HEK293 (cell line): ENCODE measurements at regions not wholly inside any gene's neighbourhood (a gene's known extent, or its start where the extent isn't known, plus 50 kb on each side); places are given as distances from the start of the nearest gene placed in this dataset.

Experiments used
- ZNF560 ChIP-seq: fragments of 450-650 bp; formaldehyde crosslinking; IDR thresholded peaks from 2 replicates; pipeline ENCODE4 v1.5.1; 2017; ENCODE audit warnings: missing biosample characterization, missing genetic modification characterization, borderline replicate concordance
- ZNF830 ChIP-seq: fragments of 450-650 bp; IDR thresholded peaks from 2 replicates; pipeline ENCODE4 v1.5.0; 2018; ENCODE audit warnings: missing biosample characterization, missing genetic modification characterization, low read depth, mild to moderate bottlenecking, moderate library complexity
- TF ChIP-seq, protein P1 (sequence below): fragments of 450-650 bp; formaldehyde crosslinking; IDR thresholded peaks from 2 replicates; pipeline ENCODE4 v1.5.1; 2016; ENCODE audit warnings: missing biosample characterization, missing genetic modification characterization
- TF ChIP-seq, protein P2 (sequence below): fragments of 450-650 bp; IDR thresholded peaks from 2 replicates; pipeline ENCODE4 v1.5.1; 2018; ENCODE audit warnings: missing biosample characterization, missing genetic modification characterization
- TF ChIP-seq, protein P3 (sequence below): fragments of 450-650 bp; formaldehyde crosslinking; IDR thresholded peaks from 2 replicates; pipeline ENCODE4 v1.5.1; 2016; ENCODE audit warnings: missing biosample characterization, missing genetic modification characterization

GRCh38 chr22:26905076-26905475, 247.7 kb downstream of the MIAT start:
- TF ChIP-seq, protein P1, sequence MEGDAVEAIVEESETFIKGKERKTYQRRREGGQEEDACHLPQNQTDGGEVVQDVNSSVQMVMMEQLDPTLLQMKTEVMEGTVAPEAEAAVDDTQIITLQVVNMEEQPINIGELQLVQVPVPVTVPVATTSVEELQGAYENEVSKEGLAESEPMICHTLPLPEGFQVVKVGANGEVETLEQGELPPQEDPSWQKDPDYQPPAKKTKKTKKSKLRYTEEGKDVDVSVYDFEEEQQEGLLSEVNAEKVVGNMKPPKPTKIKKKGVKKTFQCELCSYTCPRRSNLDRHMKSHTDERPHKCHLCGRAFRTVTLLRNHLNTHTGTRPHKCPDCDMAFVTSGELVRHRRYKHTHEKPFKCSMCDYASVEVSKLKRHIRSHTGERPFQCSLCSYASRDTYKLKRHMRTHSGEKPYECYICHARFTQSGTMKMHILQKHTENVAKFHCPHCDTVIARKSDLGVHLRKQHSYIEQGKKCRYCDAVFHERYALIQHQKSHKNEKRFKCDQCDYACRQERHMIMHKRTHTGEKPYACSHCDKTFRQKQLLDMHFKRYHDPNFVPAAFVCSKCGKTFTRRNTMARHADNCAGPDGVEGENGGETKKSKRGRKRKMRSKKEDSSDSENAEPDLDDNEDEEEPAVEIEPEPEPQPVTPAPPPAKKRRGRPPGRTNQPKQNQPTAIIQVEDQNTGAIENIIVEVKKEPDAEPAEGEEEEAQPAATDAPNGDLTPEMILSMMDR (tag by site-specific recombination): no peak
- TF ChIP-seq ZNF560 (tag by site-specific recombination): no peak
- TF ChIP-seq, protein P2, sequence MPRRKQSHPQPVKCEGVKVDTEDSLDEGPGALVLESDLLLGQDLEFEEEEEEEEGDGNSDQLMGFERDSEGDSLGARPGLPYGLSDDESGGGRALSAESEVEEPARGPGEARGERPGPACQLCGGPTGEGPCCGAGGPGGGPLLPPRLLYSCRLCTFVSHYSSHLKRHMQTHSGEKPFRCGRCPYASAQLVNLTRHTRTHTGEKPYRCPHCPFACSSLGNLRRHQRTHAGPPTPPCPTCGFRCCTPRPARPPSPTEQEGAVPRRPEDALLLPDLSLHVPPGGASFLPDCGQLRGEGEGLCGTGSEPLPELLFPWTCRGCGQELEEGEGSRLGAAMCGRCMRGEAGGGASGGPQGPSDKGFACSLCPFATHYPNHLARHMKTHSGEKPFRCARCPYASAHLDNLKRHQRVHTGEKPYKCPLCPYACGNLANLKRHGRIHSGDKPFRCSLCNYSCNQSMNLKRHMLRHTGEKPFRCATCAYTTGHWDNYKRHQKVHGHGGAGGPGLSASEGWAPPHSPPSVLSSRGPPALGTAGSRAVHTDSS: no peak
- TF ChIP-seq, protein P3, sequence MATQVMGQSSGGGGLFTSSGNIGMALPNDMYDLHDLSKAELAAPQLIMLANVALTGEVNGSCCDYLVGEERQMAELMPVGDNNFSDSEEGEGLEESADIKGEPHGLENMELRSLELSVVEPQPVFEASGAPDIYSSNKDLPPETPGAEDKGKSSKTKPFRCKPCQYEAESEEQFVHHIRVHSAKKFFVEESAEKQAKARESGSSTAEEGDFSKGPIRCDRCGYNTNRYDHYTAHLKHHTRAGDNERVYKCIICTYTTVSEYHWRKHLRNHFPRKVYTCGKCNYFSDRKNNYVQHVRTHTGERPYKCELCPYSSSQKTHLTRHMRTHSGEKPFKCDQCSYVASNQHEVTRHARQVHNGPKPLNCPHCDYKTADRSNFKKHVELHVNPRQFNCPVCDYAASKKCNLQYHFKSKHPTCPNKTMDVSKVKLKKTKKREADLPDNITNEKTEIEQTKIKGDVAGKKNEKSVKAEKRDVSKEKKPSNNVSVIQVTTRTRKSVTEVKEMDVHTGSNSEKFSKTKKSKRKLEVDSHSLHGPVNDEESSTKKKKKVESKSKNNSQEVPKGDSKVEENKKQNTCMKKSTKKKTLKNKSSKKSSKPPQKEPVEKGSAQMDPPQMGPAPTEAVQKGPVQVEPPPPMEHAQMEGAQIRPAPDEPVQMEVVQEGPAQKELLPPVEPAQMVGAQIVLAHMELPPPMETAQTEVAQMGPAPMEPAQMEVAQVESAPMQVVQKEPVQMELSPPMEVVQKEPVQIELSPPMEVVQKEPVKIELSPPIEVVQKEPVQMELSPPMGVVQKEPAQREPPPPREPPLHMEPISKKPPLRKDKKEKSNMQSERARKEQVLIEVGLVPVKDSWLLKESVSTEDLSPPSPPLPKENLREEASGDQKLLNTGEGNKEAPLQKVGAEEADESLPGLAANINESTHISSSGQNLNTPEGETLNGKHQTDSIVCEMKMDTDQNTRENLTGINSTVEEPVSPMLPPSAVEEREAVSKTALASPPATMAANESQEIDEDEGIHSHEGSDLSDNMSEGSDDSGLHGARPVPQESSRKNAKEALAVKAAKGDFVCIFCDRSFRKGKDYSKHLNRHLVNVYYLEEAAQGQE (tag by site-specific recombination): no peak
- TF ChIP-seq ZNF830 (tag by site-specific recombination): no peak
